Gastroesophageal sphincter (tissue), 4 donors: ENCODE measurements at regions not wholly inside any gene's neighbourhood (a gene's known extent, or its start where the extent isn't known, plus 50 kb on each side); places are given as distances from the start of the nearest gene placed in this dataset.

Experiments used
- ATAC-seq: fragments of 150-250 bp; one replicate; pipeline ENCODE4 v1.9.1; 2016; ENCODE audit warnings: mild to moderate bottlenecking, moderate library complexity
- H3K27ac ChIP-seq, 4 donors: fragments of 200-600 bp; sonication (generic) in 3 of 4; 1 replicate in 3 of 4; 2 replicates in 1 of 4; pipeline ENCODE4 v1.5.1; 2016 to 2019
- H3K27me3 ChIP-seq: fragments of 200-600 bp; sonication (generic); one replicate; pipeline ENCODE4 v1.5.1; 2019
- H3K36me3 ChIP-seq, 2 donors: fragments of 200-600 bp; sonication (generic); one replicate each; pipeline ENCODE4 v1.5.1; 2019; ENCODE audit warnings: control low read depth in 1 of 2
- H3K4me1 ChIP-seq, 3 donors: fragments of 200-600 bp; sonication (generic); 1 replicate in 2 of 3; 2 replicates in 1 of 3; pipeline ENCODE4 v1.5.1; 2016 to 2019; ENCODE audit warnings: control low read depth in 2 of 3
- H3K4me3 ChIP-seq, 2 donors: fragments of 200-600 bp; sonication (generic); one replicate each; pipeline ENCODE4 v1.5.1; 2019; ENCODE audit warnings: mild to moderate bottlenecking in 1 of 2, moderate library complexity in 1 of 2
- H3K9me3 ChIP-seq, 3 donors: fragments of 200-600 bp; sonication (generic); one replicate each; pipeline ENCODE4 v1.5.1; 2017 to 2019; ENCODE audit warnings: control low read depth in 2 of 3
- EP300 ChIP-seq: sonication (generic); formaldehyde crosslinking; IDR thresholded peaks from one replicate; pipeline ENCODE4 v1.6.1; 2017; ENCODE audit warnings: antibody characterized with exemption, mild to moderate bottlenecking
- POLR2A ChIP-seq, 2 donors: fragments of 450-650 bp; IDR thresholded peaks; one replicate each; pipeline ENCODE4 v1.6.1; 2017; ENCODE audit warnings: antibody characterized with exemption in 2 of 2, mild to moderate bottlenecking in 2 of 2, moderate library complexity in 1 of 2
- POLR2AphosphoS5 ChIP-seq: sonication (generic); formaldehyde crosslinking; IDR thresholded peaks from one replicate; pipeline ENCODE4 v1.6.1; 2017; ENCODE audit warnings: antibody characterized with exemption
- WGBS, 2 donors: methylation state at CpG; one replicate each; pipeline ENCODE4 v1.1.5; 2018; ENCODE audit warnings: low coverage in 1 of 2; 5-methylcytosine and 5-hydroxymethylcytosine counted together
- TF ChIP-seq, protein P1 (sequence below), 4 experiments: fragments of 200-600 bp in 2 of 4; fragments of 450-650 bp in 2 of 4; sonication (generic) in 1 of 4; IDR thresholded peaks; one replicate each; pipeline ENCODE4 v1.5.1; 2017 to 2019; ENCODE audit warnings: antibody characterized with exemption in 4 of 4, mild to moderate bottlenecking in 2 of 4, moderate library complexity in 2 of 4

DNA sequence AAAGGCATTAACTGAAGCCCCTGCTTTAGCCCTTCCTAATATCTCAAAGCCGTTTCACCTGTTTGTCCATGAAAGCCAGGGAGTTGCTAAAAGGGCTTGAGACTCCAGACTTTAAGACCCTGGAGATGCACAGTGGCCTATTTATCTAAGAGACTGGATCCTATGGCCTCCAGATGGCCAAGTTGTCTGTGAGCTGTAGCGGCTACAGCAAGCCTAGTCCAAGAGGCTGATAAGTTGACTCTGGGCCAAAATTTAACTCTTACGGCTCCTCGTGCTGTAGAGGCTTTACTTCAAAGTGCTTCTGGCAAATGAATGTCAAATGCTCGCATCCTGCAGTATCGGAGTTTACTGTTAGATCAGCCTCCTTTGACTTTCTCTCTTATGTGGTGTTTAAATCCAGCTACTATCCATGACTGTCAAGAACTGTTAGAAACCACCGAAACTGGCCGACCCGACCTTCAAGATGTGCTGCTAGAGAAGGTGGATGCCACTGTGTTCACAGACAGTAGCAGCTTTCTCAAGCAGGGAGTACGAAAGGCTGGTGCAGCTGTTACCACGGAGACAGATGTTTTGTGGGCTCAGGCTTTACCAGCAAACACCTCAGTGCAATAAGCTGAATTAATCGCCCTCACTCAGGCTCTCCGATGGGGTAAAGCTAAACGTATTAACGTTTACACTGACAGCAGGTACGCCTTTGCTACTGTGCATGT is 336.7 kb upstream of the CNTNAP5 start:
- Histone ChIP-seq H3K27ac (no peak overlapping the region), H3K36me3 (no peaks in the 10 kb centered on the region), H3K27me3 (no peaks in the 10 kb centered on the region), H3K4me3 (no peak overlapping the region), H3K9me3 (no peaks in the 10 kb centered on the region), H3K4me1 (no peaks in the 10 kb centered on the region)
- no peak for ATAC-seq
- TF ChIP-seq POLR2A (IDR thresholded peaks at IDR 0.05) (no peak), POLR2AphosphoS5 (no peak), EP300 (no peak)
- TF ChIP-seq, protein P1, sequence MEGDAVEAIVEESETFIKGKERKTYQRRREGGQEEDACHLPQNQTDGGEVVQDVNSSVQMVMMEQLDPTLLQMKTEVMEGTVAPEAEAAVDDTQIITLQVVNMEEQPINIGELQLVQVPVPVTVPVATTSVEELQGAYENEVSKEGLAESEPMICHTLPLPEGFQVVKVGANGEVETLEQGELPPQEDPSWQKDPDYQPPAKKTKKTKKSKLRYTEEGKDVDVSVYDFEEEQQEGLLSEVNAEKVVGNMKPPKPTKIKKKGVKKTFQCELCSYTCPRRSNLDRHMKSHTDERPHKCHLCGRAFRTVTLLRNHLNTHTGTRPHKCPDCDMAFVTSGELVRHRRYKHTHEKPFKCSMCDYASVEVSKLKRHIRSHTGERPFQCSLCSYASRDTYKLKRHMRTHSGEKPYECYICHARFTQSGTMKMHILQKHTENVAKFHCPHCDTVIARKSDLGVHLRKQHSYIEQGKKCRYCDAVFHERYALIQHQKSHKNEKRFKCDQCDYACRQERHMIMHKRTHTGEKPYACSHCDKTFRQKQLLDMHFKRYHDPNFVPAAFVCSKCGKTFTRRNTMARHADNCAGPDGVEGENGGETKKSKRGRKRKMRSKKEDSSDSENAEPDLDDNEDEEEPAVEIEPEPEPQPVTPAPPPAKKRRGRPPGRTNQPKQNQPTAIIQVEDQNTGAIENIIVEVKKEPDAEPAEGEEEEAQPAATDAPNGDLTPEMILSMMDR (IDR thresholded peaks at IDR 0.05) = no peak
- WGBS, 2 donors = 47 to 57% methylated on average over 3 to 12 of the region's 16 CpGs

DNA sequence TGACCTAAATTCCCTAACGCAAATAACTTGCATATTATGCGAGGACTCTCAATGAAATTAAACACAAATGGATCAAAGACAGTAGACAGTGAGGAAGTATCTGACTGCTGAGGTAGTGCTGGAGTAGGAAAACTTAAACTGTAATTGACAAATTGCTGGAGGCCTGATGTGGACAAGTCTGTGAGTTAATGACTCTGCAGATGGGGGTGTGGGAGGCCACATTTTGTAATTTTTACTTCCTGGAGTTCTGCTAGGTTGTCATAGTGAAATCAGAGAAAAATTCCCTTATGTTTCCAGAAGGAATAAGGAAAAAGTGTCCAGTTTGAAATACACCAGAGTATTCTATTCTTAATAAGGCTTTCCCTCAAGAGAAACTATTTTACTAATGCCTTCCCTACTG is 333.0 kb upstream of the CNTNAP5 start:
- no peak for ATAC-seq
- no peak overlapping the region for H3K4me3 ChIP-seq
- H3K27ac ChIP-seq = no peak overlapping the region
- H3K9me3 ChIP-seq = no peaks in the 10 kb centered on the region
- 50 to 100% methylated on average over 1 to 2 of the region's 2 CpGs for WGBS, 2 donors
- TF ChIP-seq EP300 = no peak
- TF ChIP-seq, protein P1 (IDR thresholded peaks at IDR 0.05) = no peak
- TF ChIP-seq POLR2A (IDR thresholded peaks at IDR 0.05) = no peak
- TF ChIP-seq POLR2AphosphoS5 = no peak
- no peaks in the 10 kb centered on the region for H3K27me3 ChIP-seq
- H3K36me3 ChIP-seq = no peaks in the 10 kb centered on the region
- H3K4me1 ChIP-seq = no peaks in the 10 kb centered on the region

DNA sequence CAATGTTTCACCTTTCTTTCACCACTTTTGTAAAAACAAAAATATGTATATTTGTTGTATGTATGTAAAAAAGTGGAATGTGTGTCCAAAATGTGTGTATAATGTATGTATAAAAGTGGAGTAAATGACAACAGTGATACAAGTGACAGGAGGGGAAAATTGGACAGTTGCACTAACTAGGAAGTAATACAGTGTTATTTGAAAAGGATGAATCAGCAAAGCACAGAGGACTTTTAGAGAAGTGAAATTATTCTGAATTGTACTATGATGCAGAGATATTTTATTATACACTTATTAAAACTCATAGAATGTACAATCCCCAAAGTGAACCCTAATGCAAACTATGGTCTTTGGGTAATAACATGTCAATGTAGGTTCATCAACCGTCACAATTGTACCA is 331.3 kb upstream of the CNTNAP5 start:
- Histone ChIP-seq H3K4me1 (no peaks in the 10 kb centered on the region), H3K27me3 (no peaks in the 10 kb centered on the region), H3K4me3 (no peak overlapping the region), H3K27ac (no peak overlapping the region), H3K36me3 (no peaks in the 10 kb centered on the region), H3K9me3 (no peaks in the 10 kb centered on the region)
- TF ChIP-seq EP300 = no peak
- no peak for TF ChIP-seq POLR2AphosphoS5
- TF ChIP-seq, protein P1 (IDR thresholded peaks at IDR 0.05) = no peak
- 75 to 80% methylated on average over 1 of the region's 1 CpG for WGBS, 2 donors
- ATAC-seq = no peak

DNA sequence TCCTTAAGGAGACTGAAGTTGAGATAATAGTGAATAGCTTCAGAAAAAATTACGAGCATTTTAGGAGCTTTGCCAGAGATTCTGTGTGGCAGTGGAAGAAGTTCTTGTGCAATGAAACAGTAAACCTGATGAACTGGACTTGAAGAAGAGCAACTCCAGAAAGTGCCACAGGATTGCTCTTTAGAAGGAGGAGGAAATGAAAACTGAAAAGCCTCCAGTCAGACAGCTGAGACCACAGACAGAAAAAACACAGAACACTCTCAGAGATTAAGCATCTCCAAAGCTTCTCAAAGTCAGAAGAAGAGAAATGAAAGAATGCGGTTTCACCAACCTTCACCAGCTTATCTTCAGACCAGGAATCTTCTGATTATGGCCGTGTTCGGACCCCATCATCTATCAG is 329.7 kb upstream of the CNTNAP5 start:
- 56 to 73% methylated on average over 2 to 4 of the region's 4 CpGs for WGBS, 2 donors

DNA sequence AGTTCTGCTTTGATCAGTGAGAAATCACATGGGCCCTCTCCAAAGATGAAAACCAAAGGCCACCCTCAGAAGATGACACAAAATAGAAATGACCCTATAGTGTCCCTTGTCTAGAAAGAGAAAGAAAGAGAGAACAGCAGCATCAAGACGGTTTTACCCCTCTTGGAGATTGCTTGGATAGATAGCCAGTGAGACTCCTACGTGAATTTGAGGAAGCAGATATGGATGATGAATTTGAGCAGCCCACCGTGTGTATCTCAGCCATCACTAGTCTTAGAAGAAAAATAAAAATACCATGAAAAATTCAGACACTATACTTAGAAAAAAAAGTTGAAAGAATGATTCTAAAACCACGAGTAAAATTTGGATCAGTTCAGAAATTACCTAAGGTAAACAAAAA is 329.1 kb upstream of the CNTNAP5 start:
- no peaks in the 10 kb centered on the region for H3K36me3 ChIP-seq
- H3K27me3 ChIP-seq = no peaks in the 10 kb centered on the region
- ATAC-seq = no peak
- no peaks in the 10 kb centered on the region for H3K9me3 ChIP-seq
- no peaks in the 10 kb centered on the region for H3K4me1 ChIP-seq
- no peak overlapping the region for H3K27ac ChIP-seq
- TF ChIP-seq POLR2AphosphoS5 = no peak
- TF ChIP-seq POLR2A (IDR thresholded peaks at IDR 0.05) = no peak
- TF ChIP-seq, protein P1 (IDR thresholded peaks at IDR 0.05) = no peak
- no peak for TF ChIP-seq EP300
- 72 to 96% methylated on average over 4 of the region's 4 CpGs for WGBS, 2 donors
- no peak overlapping the region for H3K4me3 ChIP-seq

More for the DNA sequence above, 329.7 kb upstream of the CNTNAP5 start:
- Histone ChIP-seq H3K9me3 (no peaks in the 10 kb centered on the region), H3K27ac (no peak overlapping the region), H3K4me3 (no peak overlapping the region), H3K4me1 (no peaks in the 10 kb centered on the region), H3K36me3 (no peaks in the 10 kb centered on the region), H3K27me3 (no peaks in the 10 kb centered on the region)
- TF ChIP-seq, protein P1 (IDR thresholded peaks at IDR 0.05) = no peak
- no peak for TF ChIP-seq POLR2AphosphoS5
- TF ChIP-seq POLR2A (IDR thresholded peaks at IDR 0.05) = no peak
- no peak for TF ChIP-seq EP300
- ATAC-seq = no peak
